ENCODE measurements at regions not wholly inside any gene's neighbourhood (a gene's known extent, or its start where the extent isn't known, plus 50 kb on each side); places are given as distances from the start of the nearest gene placed in this dataset.

- no peak for TF ChIP-seq POLR2A (IDR thresholded peaks at IDR 0.05; ENCODE audit: low read depth)
- TF ChIP-seq POLR2AphosphoS5 (IDR thresholded peaks at IDR 0.05): no peak
- no peak for TF ChIP-seq CTCF (IDR thresholded peaks at IDR 0.05)
- no peak for TF ChIP-seq EP300 (IDR thresholded peaks at IDR 0.05)
- Histone ChIP-seq H3K4me3 (no peak overlapping the region), H3K4me1 (no peaks in the 10 kb centered on the region), H3K27me3 (peaks cover 0 to 22% (median 0%) of the 10 kb centered on the region in 4 donors), H3K9me3 (no peaks in the 10 kb centered on the region), H3K27ac (replicated peaks in 1 of 4) (no peak overlapping the region), H3K36me3 (no peaks in the 10 kb centered on the region)
- intact Hi-C loops (cut with DNase I): no loop called here
- no peak for DNase-seq (ENCODE audit: extremely low spot score)
- 84% methylated on average over 7 of the region's 7 CpGs for WGBS
These were observed 374.2 kb downstream of the BCL11B start for GRCh38 chr14:98897605-98898309.

- no peak for DNase-seq (ENCODE audit: extremely low spot score)
- 70% methylated on average over 9 of the region's 9 CpGs for WGBS
- Histone ChIP-seq H3K4me3 (no peak overlapping the region), H3K4me1 (no peaks in the 10 kb centered on the region), H3K36me3 (no peaks in the 10 kb centered on the region), H3K27ac (replicated peaks in 1 of 4) (no peak overlapping the region), H3K27me3 (peaks cover 0 to 22% (median 0%) of the 10 kb centered on the region in 4 donors), H3K9me3 (no peaks in the 10 kb centered on the region)
- intact Hi-C loops (cut with DNase I): no loop called here
- no peak for TF ChIP-seq EP300 (IDR thresholded peaks at IDR 0.05)
- no peak for TF ChIP-seq CTCF (IDR thresholded peaks at IDR 0.05)
- TF ChIP-seq POLR2AphosphoS5 (IDR thresholded peaks at IDR 0.05): no peak
- no peak for TF ChIP-seq POLR2A (IDR thresholded peaks at IDR 0.05; ENCODE audit: low read depth)
These were observed 372.6 kb downstream of the BCL11B start for GRCh38 chr14:98899441-98899840.

GRCh38 chr14:98900236-98900635, 371.8 kb downstream of the BCL11B start:
- WGBS: 89% methylated on average over 15 of the region's 15 CpGs
- Histone ChIP-seq H3K27me3 (peaks cover 0 to 22% (median 0%) of the 10 kb centered on the region in 4 donors), H3K9me3 (no peaks in the 10 kb centered on the region), H3K36me3 (no peaks in the 10 kb centered on the region), H3K27ac (replicated peaks in 1 of 4) (no peak overlapping the region), H3K4me3 (no peak overlapping the region), H3K4me1 (no peaks in the 10 kb centered on the region)
- TF ChIP-seq POLR2A (IDR thresholded peaks at IDR 0.05; ENCODE audit: low read depth) (no peak), CTCF (IDR thresholded peaks at IDR 0.05) (no peak), EP300 (IDR thresholded peaks at IDR 0.05) (no peak), POLR2AphosphoS5 (IDR thresholded peaks at IDR 0.05) (no peak)
- no peak for DNase-seq (ENCODE audit: extremely low spot score)
- intact Hi-C loops (cut with DNase I): no loop called here

- intact Hi-C loops (cut with DNase I): no loop called here
- peaks cover 0 to 2% (median under 1%) of the 10 kb centered on the region in 4 donors for H3K4me1 ChIP-seq
- no peaks in the 10 kb centered on the region for H3K9me3 ChIP-seq
- H3K4me3 ChIP-seq: no peak overlapping the region
- H3K27me3 ChIP-seq: peaks cover 0 to 26% (median 0%) of the 10 kb centered on the region in 4 donors
- H3K36me3 ChIP-seq: no peaks in the 10 kb centered on the region
- no peak for DNase-seq (ENCODE audit: extremely low spot score)
- no peak overlapping the region for H3K27ac ChIP-seq (replicated peaks in 1 of 4)
- TF ChIP-seq POLR2AphosphoS5 (IDR thresholded peaks at IDR 0.05) (no peak), CTCF (IDR thresholded peaks at IDR 0.05) (no peak), POLR2A (IDR thresholded peaks at IDR 0.05; ENCODE audit: low read depth) (no peak), EP300 (IDR thresholded peaks at IDR 0.05) (no peak)
- 81% methylated on average over 4 of the region's 4 CpGs for WGBS
These were observed 371.2 kb downstream of the BCL11B start for GRCh38 chr14:98900798-98901197.
